Nucleus accumbens (tissue), 56 donors: ENCODE measurements at regions not wholly inside any gene's neighbourhood (a gene's known extent, or its start where the extent isn't known, plus 50 kb on each side); places are given as distances from the start of the nearest gene placed in this dataset.

ENCODE experiments used
- DNase-seq, 56 donors: peaks; one replicate each; lab custom pipeline; 2025; lab: John Stamatoyannopoulos, UW

DNA sequence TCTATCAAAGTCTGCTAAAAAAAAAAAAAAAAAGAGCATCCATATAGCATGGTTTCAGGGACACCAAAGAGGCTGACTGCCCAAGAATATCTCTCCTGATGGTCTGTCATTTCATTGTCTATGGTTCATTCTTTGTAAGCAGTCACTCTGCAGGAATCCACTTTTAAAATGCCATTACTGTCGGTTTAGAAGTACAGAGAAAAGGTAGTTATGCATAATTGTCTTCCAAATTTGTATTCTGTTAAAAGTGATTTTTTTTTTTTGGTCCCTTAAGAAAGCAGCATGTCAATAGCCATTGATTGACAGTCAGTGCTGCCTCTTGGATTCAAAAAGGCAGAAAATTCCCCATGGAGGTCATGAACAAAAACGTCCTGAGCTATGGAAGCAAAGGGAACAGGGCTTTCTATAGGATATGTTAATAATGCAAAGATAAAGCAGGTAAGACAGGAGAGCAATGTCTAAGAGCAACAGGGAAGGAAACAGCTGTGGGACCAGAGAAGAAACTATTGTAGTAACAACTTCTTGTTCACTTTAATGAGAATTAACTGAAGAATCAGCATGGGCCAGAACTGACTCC lies 245.8 kb downstream of the TMX3 start:
- no peak for DNase-seq

DNA sequence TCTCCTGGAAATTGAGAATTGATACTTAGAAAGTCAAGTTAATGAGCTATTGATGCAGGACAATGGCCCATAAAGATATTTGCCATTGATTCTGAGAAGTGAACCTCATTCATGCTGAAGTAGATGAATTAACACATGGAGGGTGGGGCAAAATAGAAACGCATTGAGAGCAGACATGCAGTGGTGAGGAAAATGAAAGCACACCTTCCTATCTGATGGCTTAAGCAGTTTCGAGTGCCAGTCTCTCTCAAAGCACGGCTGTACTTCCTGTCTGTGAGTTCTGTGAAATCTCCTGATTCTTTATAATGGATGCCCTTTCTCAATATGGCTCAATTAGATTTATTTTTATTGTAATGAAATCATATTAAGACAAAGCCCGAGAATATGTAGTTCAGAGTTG lies 247.0 kb downstream of the TMX3 start:
- no peak for DNase-seq

DNA sequence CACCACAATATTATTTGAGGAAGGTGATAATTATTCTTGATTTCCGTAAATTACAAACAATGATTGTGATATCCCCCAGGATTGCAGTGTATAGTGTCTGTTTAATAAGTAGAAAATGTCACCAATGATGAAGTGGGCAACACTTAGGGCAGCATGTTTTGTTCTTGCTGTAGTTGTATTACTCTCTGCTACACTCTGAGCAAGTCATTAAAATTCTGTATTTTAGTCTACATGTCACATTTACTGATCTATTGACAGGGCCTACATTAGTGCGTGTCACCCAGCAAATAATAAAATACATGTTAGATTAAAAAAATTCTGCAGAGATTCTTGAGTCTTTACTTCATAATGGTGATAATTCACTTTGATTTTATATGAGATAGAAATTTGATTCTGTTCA lies 247.6 kb downstream of the TMX3 start:
- DNase-seq: no peak

DNA sequence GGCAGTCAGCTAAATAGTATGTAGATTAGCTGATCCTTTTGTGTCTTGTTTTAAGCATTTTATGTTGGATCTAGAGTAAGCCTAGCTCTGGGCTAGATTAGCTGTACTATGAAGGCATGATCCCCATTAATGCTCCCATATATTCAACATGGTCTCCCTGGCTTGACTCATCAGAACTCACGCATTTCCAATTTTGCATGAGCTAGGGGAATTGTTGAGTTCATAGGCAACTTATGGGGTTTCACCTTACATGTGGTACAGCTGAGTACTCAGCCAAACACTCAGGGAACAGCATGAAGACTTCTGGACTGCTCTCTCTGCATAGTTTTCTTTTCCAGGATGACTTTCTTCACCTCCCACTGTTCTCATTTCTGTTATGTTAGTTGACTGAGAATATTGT lies 248.2 kb downstream of the TMX3 start:
- no peak for DNase-seq

DNA sequence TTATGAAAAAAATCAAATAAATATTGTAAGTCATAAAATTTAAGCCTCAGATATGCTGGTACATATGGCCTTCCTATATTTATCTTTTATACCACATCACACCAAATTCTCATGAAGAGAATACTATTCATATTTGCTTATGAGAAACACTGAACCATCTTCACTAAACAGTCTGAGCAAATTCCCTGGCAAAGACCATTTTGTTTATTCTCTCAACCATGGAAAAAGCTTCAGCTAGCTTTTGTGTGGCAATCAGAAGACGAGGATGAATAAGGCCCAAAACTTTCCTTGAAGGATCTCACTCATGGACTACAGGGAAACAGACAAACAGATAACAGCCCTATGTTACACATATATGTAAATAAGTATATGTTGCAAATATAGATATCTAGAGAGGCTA lies 252.1 kb downstream of the TMX3 start:
- DNase-seq: no peak

DNA sequence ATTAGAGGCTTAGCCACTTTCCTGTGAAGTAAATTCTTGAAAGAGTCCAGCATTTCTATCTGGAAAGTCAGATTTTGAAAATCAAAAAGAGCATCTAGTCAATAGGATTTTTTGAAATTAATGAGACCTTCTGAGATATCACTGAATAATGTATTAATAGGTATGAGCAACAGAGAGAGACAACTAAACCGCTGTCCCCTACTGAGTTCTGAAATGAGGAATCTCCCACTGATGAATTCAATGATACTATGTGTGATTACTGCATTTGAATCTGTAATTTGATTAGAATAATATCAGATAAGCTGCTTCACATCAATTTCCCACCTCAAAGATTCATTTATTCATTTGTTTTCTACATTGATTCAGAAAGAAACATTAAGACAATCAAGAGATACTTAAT lies 252.8 kb downstream of the TMX3 start:
- no peak for DNase-seq

DNA sequence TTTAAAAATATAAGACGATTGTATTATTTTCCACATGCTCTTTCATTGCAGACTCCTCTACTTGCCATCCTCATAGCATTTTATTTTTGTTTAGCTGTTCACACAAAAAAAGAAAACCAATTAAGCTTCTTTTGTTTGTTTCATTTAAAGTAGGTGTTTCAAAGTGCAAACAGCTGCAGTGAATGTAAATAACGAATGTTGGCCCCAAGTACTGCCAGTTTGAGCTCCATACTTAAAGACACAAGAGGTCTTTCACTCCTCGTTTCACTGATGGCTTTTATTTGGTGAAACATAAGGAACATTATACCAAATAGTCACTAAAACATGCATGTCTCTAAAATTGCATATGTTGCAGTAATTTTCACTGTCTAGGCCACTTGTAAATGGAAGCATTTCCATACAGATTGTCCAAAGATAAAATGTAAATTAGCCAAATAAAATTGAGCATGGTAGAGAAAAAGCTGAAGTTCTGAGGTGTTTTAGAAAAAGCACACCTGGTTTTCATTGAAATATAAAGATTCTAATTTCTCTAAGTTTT lies 253.4 kb downstream of the TMX3 start:
- no peak for DNase-seq

DNA sequence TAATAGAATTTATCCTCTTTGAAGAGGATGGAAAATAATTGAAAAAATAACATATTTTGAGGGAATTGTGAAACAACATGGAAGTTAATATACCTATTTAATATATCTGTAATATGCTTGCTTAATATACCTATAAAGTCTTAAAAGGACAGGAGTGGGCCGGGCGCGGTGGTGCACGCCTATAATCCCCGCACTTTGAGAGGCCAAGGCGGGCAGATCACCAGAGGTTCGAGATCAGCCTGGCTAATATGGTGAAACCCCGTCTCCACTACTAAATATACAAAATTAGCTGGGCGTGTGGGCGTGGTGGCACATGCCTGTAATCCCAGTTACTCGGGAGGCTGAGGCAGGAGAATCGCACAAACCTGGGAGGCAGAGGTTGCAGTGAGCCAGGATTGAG lies 254.9 kb downstream of the TMX3 start:
- DNase-seq: no peak

DNA sequence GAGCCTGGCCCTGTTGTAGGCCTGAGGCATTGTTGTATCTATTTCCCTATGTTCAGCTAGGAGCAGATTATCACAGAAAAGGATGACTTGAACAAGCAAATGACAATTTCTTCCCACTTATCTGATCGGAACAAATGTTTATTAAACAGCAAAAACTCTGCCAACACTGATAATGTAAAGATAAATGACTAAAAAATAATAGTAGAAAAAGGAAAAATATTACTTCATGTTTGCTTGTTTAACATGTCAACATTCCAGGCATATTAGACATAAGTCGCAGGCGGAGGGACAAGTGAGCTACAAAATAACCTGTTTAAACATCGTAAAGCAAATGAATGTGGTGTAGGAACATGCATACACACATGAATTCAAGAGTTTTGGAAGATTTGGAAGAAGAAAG lies 257.9 kb downstream of the TMX3 start:
- DNase-seq: no peak

DNA sequence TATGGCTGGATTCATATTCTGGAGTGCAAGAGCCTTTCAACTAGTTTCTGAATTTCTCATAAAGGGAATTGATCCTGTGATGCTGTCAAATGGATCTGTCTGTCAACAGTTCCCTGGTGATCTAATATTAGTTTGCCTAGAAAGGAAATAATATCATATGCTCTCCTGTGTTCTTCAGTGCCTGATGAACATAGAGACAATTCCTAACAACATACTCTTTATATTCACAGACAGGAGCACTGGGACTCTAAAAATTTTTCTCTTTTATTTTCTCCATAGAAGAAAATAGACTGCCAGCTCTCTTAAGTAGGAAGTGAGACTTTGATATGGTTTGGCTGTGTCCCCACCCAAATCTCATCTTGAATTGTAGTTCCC lies 259.7 kb downstream of the TMX3 start:
- DNase-seq: no peak

DNA sequence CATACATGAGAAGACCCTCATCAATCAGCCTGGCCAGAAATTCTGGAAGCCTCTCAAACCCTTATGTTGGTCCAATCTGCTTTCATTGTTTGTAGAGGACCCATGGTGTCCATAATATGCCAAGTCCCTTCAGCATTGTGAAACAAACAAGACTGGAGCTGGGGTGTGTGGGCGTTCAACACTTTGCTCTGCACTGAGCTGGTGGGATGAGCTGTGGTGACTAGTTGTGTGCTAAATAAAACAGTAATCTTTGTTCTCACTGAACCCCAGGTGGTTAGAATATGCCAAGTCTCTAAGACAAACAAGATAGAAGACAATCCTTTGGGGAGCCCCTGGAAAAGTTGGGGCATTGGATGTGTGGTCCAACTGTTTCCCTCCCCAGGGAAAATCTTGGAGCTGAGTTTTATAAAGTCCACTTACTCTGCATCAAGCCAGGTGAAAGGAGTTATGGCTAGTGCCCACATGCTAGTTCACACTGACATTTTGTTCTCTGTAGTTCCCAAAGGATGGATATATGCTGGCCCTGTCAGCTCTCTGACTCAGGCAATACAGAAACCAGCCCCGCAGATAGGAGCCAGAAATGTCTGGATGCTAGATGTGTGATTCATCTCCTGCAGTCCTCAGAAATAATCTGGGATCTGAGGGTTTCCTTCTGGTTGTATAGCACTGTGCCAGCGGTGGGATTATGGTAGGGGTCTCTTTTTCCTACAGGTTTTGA lies 260.2 kb downstream of the TMX3 start:
- DNase-seq: no peak

DNA sequence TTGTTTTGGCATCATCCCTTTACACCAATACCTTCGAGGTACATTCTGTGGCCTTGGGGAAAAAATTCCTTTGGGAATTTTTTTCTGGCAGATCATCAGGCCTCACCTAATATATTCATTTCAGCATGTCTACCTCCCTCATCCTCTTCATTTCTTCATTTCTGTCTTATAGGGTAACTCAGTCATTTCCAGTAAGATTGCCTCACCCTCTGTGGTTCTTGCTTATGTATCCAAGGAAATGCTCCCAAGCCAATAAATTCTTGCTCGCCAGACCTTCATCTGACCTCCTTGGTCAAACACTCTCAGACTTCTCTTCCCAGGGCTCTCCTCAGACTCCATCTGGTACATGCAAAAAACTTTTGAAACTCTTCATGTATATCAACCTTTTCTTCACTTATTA lies 265.6 kb downstream of the TMX3 start:
- DNase-seq: no peak

DNA sequence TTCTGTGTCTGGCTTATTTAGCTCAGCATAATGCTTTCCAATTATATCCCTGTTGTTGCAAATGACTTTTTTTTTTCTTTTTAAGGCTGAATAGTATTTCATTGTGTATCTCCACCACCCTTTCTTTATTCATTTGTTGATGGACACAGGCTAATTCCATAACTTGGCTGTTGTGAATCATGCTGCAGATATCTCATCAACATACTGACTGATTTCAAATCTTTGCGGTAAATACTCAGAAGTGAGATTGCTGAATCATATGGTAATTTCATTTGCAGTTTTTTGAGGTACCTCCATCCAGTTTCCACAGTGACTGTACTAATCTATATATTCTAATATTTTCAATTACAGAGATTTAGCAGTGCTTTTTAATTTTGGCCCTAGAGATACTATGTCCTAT lies 266.2 kb downstream of the TMX3 start:
- no peak for DNase-seq

DNA sequence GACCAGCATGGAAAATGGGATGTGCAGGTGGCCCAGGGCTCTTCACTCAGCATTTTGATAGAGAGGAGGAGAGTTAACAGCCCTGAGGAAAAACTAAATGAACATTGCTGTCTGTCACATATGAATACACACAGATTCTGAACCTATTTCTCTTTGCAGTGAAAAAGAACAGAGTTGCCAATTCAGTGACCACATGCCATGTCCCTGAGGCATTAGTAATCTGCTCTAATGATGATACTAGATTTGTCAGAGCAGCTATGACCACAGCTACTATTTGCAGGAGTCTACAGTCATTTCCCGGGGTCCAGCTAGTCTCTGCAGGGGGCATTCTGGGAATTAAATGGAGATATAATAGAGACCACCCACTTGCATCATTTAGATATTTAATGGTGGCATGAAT lies 267.6 kb downstream of the TMX3 start:
- no peak for DNase-seq

DNA sequence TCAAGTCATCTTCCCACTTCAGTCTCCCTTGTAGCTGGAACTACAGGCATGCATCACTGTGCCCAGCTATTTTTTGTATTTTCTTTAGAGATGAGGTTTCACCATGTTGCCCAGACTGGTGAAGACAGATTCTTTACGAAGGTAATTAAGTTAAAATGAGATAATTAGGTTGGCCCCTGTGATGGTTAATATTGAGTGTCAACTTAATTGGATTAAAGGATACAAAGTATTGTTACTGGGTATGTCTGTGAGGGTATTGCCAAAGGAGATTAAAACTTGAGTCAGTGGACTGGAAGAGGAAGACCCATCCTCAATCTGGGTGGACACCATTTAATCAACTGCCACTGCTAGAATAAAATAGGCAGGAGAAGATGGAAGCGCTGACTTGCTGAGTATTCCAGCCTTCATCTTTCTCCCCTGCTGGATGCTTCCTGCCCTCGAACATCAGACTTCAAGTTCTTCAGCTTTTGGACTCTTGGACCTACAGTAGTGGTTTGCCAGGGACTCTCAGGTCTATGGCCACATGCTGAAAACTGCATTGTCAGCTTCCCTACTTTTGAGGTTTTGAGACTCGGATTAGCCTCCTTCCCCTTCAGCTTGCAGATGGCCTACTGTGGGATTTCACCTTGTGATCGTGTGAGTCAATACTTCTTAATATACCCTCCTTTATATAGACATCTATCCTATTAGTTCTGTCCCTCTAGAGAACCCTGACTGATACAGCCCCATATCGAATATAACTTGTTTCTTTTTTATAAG lies 269.1 kb downstream of the TMX3 start:
- no peak for DNase-seq

DNA sequence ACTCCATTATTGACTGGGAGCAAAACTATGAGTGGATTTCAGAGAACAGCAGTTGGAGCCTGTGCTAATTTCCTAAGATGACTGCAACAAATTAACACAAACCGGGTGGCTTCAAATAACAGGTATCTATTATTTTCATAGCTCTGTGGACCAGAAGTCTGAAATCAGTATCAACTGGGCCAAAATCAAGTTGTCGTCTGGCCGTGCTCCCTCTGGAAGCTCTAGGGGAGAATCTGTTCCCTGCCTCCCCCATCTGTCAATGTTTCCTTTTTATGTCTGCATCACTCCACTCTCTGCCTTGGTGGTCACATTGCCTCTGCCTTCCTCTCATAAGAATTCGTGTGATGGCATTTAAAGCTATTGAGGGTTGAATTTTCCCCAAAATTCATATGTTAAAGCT lies 269.8 kb downstream of the TMX3 start:
- no peak for DNase-seq

DNA sequence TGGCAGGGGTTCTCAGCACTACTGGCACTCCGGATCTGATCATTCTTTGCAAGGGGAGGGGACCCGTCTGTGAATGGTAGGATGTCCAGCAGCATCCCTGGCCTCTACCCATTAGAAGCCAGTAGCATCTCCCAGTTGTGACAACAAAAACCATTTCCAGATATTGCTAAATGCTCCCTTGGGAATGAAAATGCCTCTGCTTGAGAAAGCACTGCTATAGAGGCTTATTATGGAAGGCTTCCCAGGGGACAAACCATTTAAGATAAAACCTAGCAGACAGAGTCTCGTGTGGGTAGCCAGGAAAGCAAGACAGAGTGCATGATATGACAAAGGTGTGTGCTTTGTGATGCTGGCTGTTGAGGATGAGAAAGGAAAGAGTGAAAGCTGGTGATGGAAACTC lies 273.7 kb downstream of the TMX3 start:
- DNase-seq: no peak

DNA sequence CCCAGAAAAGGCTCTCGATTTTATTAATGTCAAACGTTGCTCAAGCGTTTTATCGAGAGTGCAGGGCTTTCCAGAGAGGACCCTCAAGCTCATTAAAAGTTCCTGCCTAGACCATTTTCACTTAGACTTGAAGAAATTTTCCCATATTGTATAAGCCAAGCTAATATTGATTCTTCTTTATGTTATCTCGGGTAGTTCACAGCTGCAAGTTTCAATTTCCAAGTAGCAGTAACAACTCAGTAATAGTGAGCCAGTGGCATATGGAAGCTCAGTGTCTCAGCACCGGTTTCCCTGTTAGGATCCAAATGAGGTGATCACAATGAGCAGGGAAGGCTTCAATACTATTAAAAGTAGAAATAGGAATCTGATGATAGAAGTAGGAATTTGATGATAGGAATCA lies 274.5 kb downstream of the TMX3 start:
- no peak for DNase-seq

DNA sequence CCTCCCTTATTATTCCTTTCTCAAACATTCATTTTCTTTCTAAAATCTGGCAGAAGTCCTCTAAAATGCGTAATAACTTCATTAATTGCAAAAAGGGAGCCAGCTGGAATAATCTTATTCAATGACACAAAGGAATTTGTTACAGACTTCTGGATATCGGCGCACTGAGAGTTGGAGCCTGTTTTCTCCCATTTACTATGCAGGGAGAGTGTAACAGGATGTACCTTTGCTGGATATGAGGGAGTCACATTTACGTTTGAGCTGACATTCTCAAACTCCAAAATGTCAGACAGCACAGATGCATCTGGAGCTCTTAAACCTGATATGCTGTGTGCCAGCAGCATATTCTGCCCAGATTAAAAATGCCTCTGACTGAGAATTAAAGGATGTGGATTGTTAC lies 275.3 kb downstream of the TMX3 start:
- DNase-seq: no peak

DNA sequence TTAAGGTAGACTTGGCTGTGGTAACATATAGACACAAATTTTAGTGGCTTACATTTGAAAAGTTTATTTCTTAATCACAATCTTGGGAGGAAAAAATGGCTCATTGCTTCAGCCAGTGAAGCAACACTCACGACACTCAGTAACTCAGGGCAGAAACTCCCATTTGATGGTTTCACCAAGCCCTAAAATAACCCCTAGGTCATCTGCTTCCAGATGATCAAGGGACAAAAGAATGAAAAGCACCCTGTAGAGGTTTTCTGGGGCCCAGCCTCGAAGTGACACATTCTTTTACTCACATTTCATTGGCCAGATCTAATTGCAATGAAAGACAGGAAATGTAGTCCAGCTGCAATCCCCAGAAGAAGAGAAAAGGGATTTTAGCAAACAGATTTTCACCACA lies 275.9 kb downstream of the TMX3 start:
- no peak for DNase-seq

DNA sequence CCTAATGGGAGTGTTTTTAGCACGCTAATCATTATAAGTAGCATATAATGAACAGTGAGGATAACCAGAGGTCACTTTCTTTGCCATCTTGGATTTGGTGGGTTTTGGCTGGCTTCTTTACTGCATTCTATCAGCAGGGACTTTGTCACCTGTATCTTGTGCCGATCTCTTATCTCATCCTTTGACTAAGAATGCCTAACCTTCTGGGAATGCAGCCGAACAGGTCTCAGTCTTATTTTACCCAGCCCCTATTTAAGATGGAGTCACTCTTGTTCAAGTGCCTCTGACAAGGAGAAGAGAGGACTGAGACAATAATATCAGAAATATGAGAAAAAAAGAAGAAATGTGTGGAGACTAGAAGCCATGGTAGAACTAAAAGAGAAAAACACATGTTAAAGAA lies 276.4 kb downstream of the TMX3 start:
- DNase-seq: no peak

DNA sequence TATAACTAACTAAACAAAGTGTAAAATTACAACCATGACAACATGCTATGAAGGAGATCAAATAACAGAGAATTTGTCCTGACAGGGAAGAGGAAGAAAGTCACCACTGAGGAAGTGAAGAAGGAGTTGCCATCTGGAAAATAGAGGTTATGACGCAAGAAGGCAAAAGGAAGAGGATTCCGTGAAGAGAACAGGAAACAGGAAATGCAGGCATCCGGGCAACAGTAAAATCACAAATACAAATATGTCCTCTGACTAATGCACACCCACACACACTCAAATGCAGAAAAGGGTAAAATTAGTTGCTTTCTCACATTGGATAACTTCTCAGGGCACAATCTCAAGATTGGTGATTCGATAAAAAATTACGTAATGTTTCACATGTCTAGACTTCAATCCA lies 278.4 kb downstream of the TMX3 start:
- DNase-seq: no peak
